ENCODE measurements at regions not wholly inside any gene's neighbourhood (a gene's known extent, or its start where the extent isn't known, plus 50 kb on each side); places are given as distances from the start of the nearest gene placed in this dataset.
A peak's percentile ranks its signal among the peaks of the same experiment; 100 is the strongest.

DNA sequence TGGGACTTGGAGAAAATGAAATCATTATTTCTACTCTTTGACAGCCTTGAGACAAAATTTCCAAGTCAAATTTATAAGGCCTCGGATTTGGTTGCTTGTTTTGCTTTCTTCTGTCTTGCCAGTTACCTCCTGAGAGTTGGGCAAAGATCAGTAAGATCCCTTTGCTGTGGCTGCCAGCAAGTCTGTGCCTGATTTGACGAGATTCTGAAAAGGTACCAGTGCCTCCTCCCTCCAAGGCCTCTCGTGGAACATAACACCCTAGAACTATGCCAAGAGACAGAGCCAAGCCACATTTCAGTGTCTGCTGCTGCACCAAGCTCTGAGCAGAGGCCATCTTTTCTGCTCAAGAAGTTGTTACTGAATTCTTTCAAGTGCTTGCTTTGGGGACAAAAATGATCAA is 61.0 kb downstream of the GTPBP8 start:
- Mint-ChIP-seq H3K9me3 (no peaks in the 10 kb centered on the region), H3K27ac (no peak overlapping the region)

DNA sequence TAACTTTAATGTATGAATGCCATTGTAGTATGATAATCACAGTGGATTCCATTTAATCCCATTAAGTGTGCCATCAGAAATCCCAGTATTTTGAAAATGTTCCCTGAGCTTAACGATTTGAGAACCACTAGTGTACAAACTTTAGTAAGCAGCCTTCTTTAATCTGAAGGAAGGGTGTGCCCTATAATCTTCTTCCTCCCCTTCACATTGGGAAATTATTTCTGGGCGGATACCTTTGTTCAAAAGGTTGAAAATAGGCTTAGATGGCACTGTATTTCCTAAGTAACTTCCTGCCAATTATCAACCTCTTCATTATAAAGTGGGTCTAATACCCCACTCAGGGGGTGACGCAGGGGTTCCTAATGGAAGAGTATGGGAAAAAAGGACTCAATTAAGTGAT is 62.4 kb downstream of the GTPBP8 start:
- Histone ChIP-seq H3K27ac (ENCODE audit: low read length) (no peak overlapping the region), H3K4me1 (ENCODE audit: control insufficient read depth in 1 of 2, extremely low read depth in 1 of 2, insufficient read depth in 2 of 2, low read length in 2 of 2) (peaks cover 5 to 7% of the 10 kb centered on the region in 2 experiments), H3K9me3 (no peaks in the 10 kb centered on the region), H3K4me3 (ENCODE audit: control insufficient read depth in 1 of 2, extremely low read depth in 1 of 2, low read length in 1 of 2) (no peak overlapping the region), H3K27me3 (replicated peaks in 1 of 2; ENCODE audit: control insufficient read depth in 2 of 2, extremely low read depth in 1 of 2, insufficient read depth in 2 of 2, low read length in 1 of 2) (no peaks in the 10 kb centered on the region), H3K36me3 (ENCODE audit: control insufficient read depth in 2 of 2, extremely low read depth in 1 of 2, insufficient read depth in 1 of 2, low read length in 1 of 2) (no peaks in the 10 kb centered on the region)
- CTCF ChIA-PET: interaction anchor here (1.3 to 1.6 kb wide), 3 partner anchors 235 to 398 kb away, joined by 4 to 8 read pairs (median 8); no protein-coding TSS in a partner anchor
- Mint-ChIP-seq H3K4me3 (no peak overlapping the region), H3K27ac (no peak overlapping the region), H3K4me1 (peaks cover 0 to 8% (median 3%) of the 10 kb centered on the region in 3 donors), H3K9me3 (no peaks in the 10 kb centered on the region), H3K27me3 (no peaks in the 10 kb centered on the region), H3K36me3 (peaks cover 5% of the 10 kb centered on the region)
- POLR2A ChIA-PET: interaction anchor here in 1 of 2 donors (0.6 kb wide), 1 partner anchor 103 kb away, joined by 6 read pairs; no protein-coding TSS in a partner anchor
- WGBS (ENCODE audit: insufficient coverage): no CpG with 5 or more reads among the region's 3 CpGs
- no peak for ATAC-seq (replicated peaks in 1 of 4)
- no peak for DNase-seq

More for the DNA sequence above, 61.0 kb downstream of the GTPBP8 start:
- peaks cover 5 to 7% of the 10 kb centered on the region in 2 experiments for H3K4me1 ChIP-seq (ENCODE audit: control insufficient read depth in 1 of 2, extremely low read depth in 1 of 2, insufficient read depth in 2 of 2, low read length in 2 of 2)
- no peak overlapping the region for H3K4me3 ChIP-seq (ENCODE audit: control insufficient read depth in 1 of 2, extremely low read depth in 1 of 2, low read length in 1 of 2)
- POLR2A ChIA-PET: no interaction called here
- 94% methylated on average over 2 of the region's 3 CpGs for WGBS (ENCODE audit: insufficient coverage)
- DNase-seq (peak in 1 of 35 experiments; percentile 45), ATAC-seq (replicated peaks in 1 of 4) (no peak)
- Mint-ChIP-seq H3K36me3 (no peaks in the 10 kb centered on the region), H3K4me3 (no peak overlapping the region), H3K27me3 (no peaks in the 10 kb centered on the region), H3K4me1 (peaks cover 0 to 8% (median 3%) of the 10 kb centered on the region in 3 donors)
- CTCF ChIA-PET: interaction anchor here (1.5 to 1.6 kb wide), 2 partner anchors 237 kb away, joined by 8 read pairs; no protein-coding TSS in a partner anchor
- H3K27me3 ChIP-seq (replicated peaks in 1 of 2; ENCODE audit: control insufficient read depth in 2 of 2, extremely low read depth in 1 of 2, insufficient read depth in 2 of 2, low read length in 1 of 2): no peaks in the 10 kb centered on the region
- no peaks in the 10 kb centered on the region for H3K9me3 ChIP-seq
- H3K27ac ChIP-seq (ENCODE audit: low read length): no peak overlapping the region
- no peaks in the 10 kb centered on the region for H3K36me3 ChIP-seq (ENCODE audit: control insufficient read depth in 2 of 2, extremely low read depth in 1 of 2, insufficient read depth in 1 of 2, low read length in 1 of 2)

DNA sequence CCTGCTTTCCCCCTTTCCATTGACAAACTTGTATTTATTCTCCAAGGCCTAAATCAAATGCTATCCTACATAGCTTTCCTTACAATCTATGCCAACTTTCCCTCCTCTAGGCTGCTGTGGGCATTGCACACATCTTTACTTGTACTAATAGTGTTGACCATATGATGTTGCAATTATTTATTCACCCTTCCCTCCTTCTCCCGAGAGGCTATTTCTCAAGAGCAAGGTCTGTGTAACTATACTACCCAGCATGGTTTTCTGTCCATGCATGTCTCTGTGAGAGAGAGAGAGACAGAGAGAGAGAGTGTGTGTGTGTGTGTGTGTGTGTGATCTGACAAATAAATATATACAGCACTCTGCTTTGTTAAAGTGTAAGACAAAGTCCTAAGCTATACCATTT is 63.8 kb downstream of the GTPBP8 start:
- Mint-ChIP-seq H3K4me3 (no peak overlapping the region), H3K27ac (no peak overlapping the region), H3K36me3 (peaks cover 7% of the 10 kb centered on the region), H3K4me1 (peaks cover 0 to 8% (median 3%) of the 10 kb centered on the region in 3 donors), H3K9me3 (no peaks in the 10 kb centered on the region), H3K27me3 (no peaks in the 10 kb centered on the region)
- H3K9me3 ChIP-seq: no peaks in the 10 kb centered on the region
- ATAC-seq (replicated peaks in 1 of 4): no peak
- WGBS (ENCODE audit: insufficient coverage): no CpG with 5 or more reads among the region's 1 CpG
- ChIA-PET POLR2A (interaction anchor here in 1 of 2 donors (0.6 kb wide), 1 partner anchor 207 kb away, joined by 3 read pairs; no protein-coding TSS in a partner anchor), CTCF (interaction anchor here (0.5 to 1.0 kb wide), 5 partner anchors 11 to 766 kb away, joined by 3 read pairs; no protein-coding TSS in a partner anchor)
- H3K4me1 ChIP-seq (ENCODE audit: control insufficient read depth in 1 of 2, extremely low read depth in 1 of 2, insufficient read depth in 2 of 2, low read length in 2 of 2): peaks cover 5 to 7% of the 10 kb centered on the region in 2 experiments
- H3K4me3 ChIP-seq (ENCODE audit: control insufficient read depth in 1 of 2, extremely low read depth in 1 of 2, low read length in 1 of 2): no peak overlapping the region
- no peak overlapping the region for H3K27ac ChIP-seq (ENCODE audit: low read length)
- no peaks in the 10 kb centered on the region for H3K27me3 ChIP-seq (replicated peaks in 1 of 2; ENCODE audit: control insufficient read depth in 2 of 2, extremely low read depth in 1 of 2, insufficient read depth in 2 of 2, low read length in 1 of 2)
- no peak for DNase-seq
- H3K36me3 ChIP-seq (ENCODE audit: control insufficient read depth in 2 of 2, extremely low read depth in 1 of 2, insufficient read depth in 1 of 2, low read length in 1 of 2): no peaks in the 10 kb centered on the region

DNA sequence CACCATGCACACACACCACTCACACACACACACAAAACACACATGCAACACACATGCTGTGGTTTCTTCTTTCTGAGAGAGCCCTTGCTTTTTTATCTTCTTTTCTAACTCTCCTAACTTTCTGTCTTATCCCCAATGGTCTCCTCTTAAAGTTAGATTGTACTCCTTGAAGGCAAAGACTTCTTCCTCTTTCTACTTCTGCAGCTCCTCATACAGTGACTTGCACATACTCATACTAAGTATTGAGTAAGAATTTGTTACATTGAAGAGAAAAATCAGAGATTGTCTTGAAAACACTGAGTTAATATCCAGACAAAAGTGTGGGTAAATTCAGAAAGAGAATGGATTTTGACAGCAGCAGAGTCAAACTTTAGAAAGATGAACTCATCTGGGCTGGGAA is 64.4 kb downstream of the GTPBP8 start:
- POLR2A ChIA-PET: interaction anchor here in 1 of 2 donors (0.6 kb wide), 1 partner anchor 208 kb away, joined by 3 read pairs; no protein-coding TSS in a partner anchor
- Mint-ChIP-seq H3K9me3 (no peaks in the 10 kb centered on the region), H3K36me3 (peaks cover 8% of the 10 kb centered on the region), H3K4me1 (peaks cover 0 to 8% (median 3%) of the 10 kb centered on the region in 3 donors), H3K27ac (no peak overlapping the region), H3K4me3 (no peak overlapping the region), H3K27me3 (no peaks in the 10 kb centered on the region)
- Histone ChIP-seq H3K27me3 (replicated peaks in 1 of 2; ENCODE audit: control insufficient read depth in 2 of 2, extremely low read depth in 1 of 2, insufficient read depth in 2 of 2, low read length in 1 of 2) (no peaks in the 10 kb centered on the region), H3K4me3 (ENCODE audit: control insufficient read depth in 1 of 2, extremely low read depth in 1 of 2, low read length in 1 of 2) (no peak overlapping the region), H3K36me3 (ENCODE audit: control insufficient read depth in 2 of 2, extremely low read depth in 1 of 2, insufficient read depth in 1 of 2, low read length in 1 of 2) (no peaks in the 10 kb centered on the region), H3K9me3 (no peaks in the 10 kb centered on the region), H3K4me1 (ENCODE audit: control insufficient read depth in 1 of 2, extremely low read depth in 1 of 2, insufficient read depth in 2 of 2, low read length in 2 of 2) (peaks cover 5 to 7% of the 10 kb centered on the region in 2 experiments), H3K27ac (ENCODE audit: low read length) (no peak overlapping the region)
- ATAC-seq (replicated peaks in 1 of 4) (no peak), DNase-seq (no peak)
- CTCF ChIA-PET: interaction anchor here in 1 of 2 donors (0.5 to 1.0 kb wide), 3 partner anchors 13 to 767 kb away, joined by 3 read pairs; no protein-coding TSS in a partner anchor

DNA sequence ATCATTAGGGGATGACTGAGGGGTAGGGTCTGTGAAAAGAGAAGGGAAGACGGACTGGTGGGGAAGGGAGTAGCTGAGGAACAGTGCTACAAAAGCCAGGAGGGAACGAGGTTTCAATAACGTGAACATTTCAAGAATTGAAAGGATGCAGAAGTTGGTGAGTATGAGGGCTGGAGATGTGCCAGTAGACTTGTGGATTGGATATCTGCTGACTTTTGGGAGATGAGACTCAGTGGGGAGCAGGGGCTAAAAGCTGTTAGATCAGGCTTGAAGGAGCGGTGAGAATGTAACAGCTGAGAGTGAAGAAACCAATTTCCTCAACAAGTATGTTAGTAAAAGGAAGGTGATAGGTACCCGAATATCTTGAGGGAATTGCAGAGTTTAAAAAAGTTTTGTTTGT is 65.2 kb downstream of the GTPBP8 start:
- Histone ChIP-seq H3K9me3 (no peaks in the 10 kb centered on the region), H3K27ac (ENCODE audit: low read length) (no peak overlapping the region), H3K27me3 (replicated peaks in 1 of 2; ENCODE audit: control insufficient read depth in 2 of 2, extremely low read depth in 1 of 2, insufficient read depth in 2 of 2, low read length in 1 of 2) (no peaks in the 10 kb centered on the region), H3K36me3 (ENCODE audit: control insufficient read depth in 2 of 2, extremely low read depth in 1 of 2, insufficient read depth in 1 of 2, low read length in 1 of 2) (no peaks in the 10 kb centered on the region), H3K4me1 (ENCODE audit: control insufficient read depth in 1 of 2, extremely low read depth in 1 of 2, insufficient read depth in 2 of 2, low read length in 2 of 2) (peaks cover 5 to 7% of the 10 kb centered on the region in 2 experiments), H3K4me3 (ENCODE audit: control insufficient read depth in 1 of 2, extremely low read depth in 1 of 2, low read length in 1 of 2) (no peak overlapping the region)
- Mint-ChIP-seq H3K4me3 (no peak overlapping the region), H3K27ac (no peak overlapping the region), H3K36me3 (peaks cover 11% of the 10 kb centered on the region), H3K9me3 (no peaks in the 10 kb centered on the region), H3K4me1 (peaks cover 0 to 8% (median 3%) of the 10 kb centered on the region in 3 donors), H3K27me3 (no peaks in the 10 kb centered on the region)
- CTCF ChIA-PET: no interaction called here
- DNase-seq (no peak), ATAC-seq (replicated peaks in 1 of 4) (no peak)
- POLR2A ChIA-PET: no interaction called here
- 96% methylated on average over 3 of the region's 5 CpGs for WGBS (ENCODE audit: insufficient coverage)

DNA sequence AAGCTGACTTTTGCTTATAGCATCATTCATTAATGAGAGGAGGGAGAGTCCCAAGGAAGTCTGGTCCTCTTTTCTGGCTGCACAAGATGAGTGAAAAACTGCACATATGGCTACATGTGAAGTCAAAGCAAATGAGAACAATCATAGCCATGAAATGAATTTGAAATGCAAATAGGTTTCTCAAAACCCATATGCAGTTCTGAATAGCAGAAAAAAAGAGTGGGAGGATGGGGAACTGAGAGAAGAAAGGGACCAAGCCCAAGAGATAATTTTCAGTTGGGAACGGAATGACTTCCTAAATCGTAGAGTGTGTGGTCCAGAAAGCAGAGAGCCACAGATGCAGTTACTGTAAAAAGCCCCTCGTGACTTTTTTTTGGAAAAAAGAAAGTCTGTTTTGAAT is 66.3 kb downstream of the GTPBP8 start:
- Histone ChIP-seq H3K36me3 (ENCODE audit: control insufficient read depth in 2 of 2, extremely low read depth in 1 of 2, insufficient read depth in 1 of 2, low read length in 1 of 2) (no peaks in the 10 kb centered on the region), H3K4me3 (ENCODE audit: control insufficient read depth in 1 of 2, extremely low read depth in 1 of 2, low read length in 1 of 2) (no peak overlapping the region), H3K4me1 (ENCODE audit: control insufficient read depth in 1 of 2, extremely low read depth in 1 of 2, insufficient read depth in 2 of 2, low read length in 2 of 2) (peaks cover 0 to 7% of the 10 kb centered on the region in 2 experiments), H3K27ac (ENCODE audit: low read length) (no peak overlapping the region), H3K9me3 (no peaks in the 10 kb centered on the region), H3K27me3 (replicated peaks in 1 of 2; ENCODE audit: control insufficient read depth in 2 of 2, extremely low read depth in 1 of 2, insufficient read depth in 2 of 2, low read length in 1 of 2) (no peaks in the 10 kb centered on the region)
- DNase-seq (no peak), ATAC-seq (replicated peaks in 1 of 4) (no peak)
- Mint-ChIP-seq H3K27ac (no peak overlapping the region), H3K4me1 (peaks cover 0 to 5% (median 0%) of the 10 kb centered on the region in 3 donors), H3K4me3 (no peak overlapping the region), H3K27me3 (no peaks in the 10 kb centered on the region), H3K36me3 (peaks cover 19% of the 10 kb centered on the region), H3K9me3 (no peaks in the 10 kb centered on the region)
- 65% methylated on average over 3 of the region's 3 CpGs for WGBS (ENCODE audit: insufficient coverage)
- ChIA-PET CTCF (no interaction called here), POLR2A (no interaction called here)

Measured in T-cell (primary cell).